OCI-LY3 (cell line): ENCODE measurements at regions not wholly inside any gene's neighbourhood (a gene's known extent, or its start where the extent isn't known, plus 50 kb on each side); places are given as distances from the start of the nearest gene placed in this dataset.

Source experiments
- EZH2phosphoT487 ChIP-seq: fragments of 200-600 bp; shearing (Covaris generic); IDR thresholded peaks from 2 replicates; pipeline ENCODE4 v1.6.1; 2018; ENCODE audit warnings: antibody characterized with exemption, mixed run types, low read depth
- TF ChIP-seq, protein P1 (sequence below): fragments of 200-600, 300-600 bp; sonication (generic); IDR thresholded peaks from 2 replicates; pipeline ENCODE4 v1.5.1; 2014; ENCODE audit warnings: antibody characterized with exemption, low read length, low read depth

- TF ChIP-seq, protein P1, sequence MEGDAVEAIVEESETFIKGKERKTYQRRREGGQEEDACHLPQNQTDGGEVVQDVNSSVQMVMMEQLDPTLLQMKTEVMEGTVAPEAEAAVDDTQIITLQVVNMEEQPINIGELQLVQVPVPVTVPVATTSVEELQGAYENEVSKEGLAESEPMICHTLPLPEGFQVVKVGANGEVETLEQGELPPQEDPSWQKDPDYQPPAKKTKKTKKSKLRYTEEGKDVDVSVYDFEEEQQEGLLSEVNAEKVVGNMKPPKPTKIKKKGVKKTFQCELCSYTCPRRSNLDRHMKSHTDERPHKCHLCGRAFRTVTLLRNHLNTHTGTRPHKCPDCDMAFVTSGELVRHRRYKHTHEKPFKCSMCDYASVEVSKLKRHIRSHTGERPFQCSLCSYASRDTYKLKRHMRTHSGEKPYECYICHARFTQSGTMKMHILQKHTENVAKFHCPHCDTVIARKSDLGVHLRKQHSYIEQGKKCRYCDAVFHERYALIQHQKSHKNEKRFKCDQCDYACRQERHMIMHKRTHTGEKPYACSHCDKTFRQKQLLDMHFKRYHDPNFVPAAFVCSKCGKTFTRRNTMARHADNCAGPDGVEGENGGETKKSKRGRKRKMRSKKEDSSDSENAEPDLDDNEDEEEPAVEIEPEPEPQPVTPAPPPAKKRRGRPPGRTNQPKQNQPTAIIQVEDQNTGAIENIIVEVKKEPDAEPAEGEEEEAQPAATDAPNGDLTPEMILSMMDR = no peak
- no peak for TF ChIP-seq EZH2phosphoT487
Observed at GRCh38 chr2:105690566-105690965, 54.1 kb upstream of the NCK2 start.
